ENCODE measurements at regions not wholly inside any gene's neighbourhood (a gene's known extent, or its start where the extent isn't known, plus 50 kb on each side); places are given as distances from the start of the nearest gene placed in this dataset.

GRCh38 chr5:133830911-133831310 lies 137.5 kb downstream of the C5orf15 start:
- intact Hi-C loops (cut with micrococcal nuclease; ENCODE audit: unreplicated experiment), result no loop called here
- no peak for TF ChIP-seq ZNF687 (IDR thresholded peaks at IDR 0.05)
- TF ChIP-seq EGR1 (IDR thresholded peaks at IDR 0.05; ENCODE audit: borderline replicate concordance in 1 of 2, low read depth in 2 of 2, low read length in 2 of 2), result no peak
- TF ChIP-seq ATF3 (IDR thresholded peaks at IDR 0.05; ENCODE audit: borderline replicate concordance, extremely low read depth, low read depth, low read length), result no peak
- TF ChIP-seq ZBTB4 (CRISPR knock-in tag; IDR thresholded peaks at IDR 0.05), result no peak
- TF ChIP-seq DPF2 (IDR thresholded peaks at IDR 0.05), result no peak
- TF ChIP-seq ESRRA (IDR thresholded peaks at IDR 0.05; ENCODE audit: low read length), result no peak
- TF ChIP-seq IRF4 (IDR thresholded peaks at IDR 0.05; ENCODE audit: low read depth, low read length), result no peak
- no peak for TF ChIP-seq EED (IDR thresholded peaks at IDR 0.05; ENCODE audit: low read depth)
- no peak for TF ChIP-seq ELK1 (IDR thresholded peaks at IDR 0.05; ENCODE audit: low read depth, low read length)
- TF ChIP-seq ZZZ3 (IDR thresholded peaks at IDR 0.05; ENCODE audit: control insufficient read depth, insufficient read length, low read depth), result no peak
- TF ChIP-seq ZSCAN29 (IDR thresholded peaks at IDR 0.05), result no peak
- TF ChIP-seq PBX3 (IDR thresholded peaks at IDR 0.05; ENCODE audit: insufficient replicate concordance, low read depth, low read length), result no peak
- no peak for TF ChIP-seq PML (IDR thresholded peaks at IDR 0.05; ENCODE audit: low read length)

More at GRCh38 chr5:133830911-133831310, 137.5 kb downstream of the C5orf15 start:
- ChIA-PET SMC1A (ENCODE audit: uncharacterized antibody, unreplicated experiment) (interaction anchor here (1.1 to 4.9 kb wide), 8 partner anchors 9 to 85 kb away, joined by 3 to 27 read pairs (median 10); no protein-coding TSS in a partner anchor), CTCF (interaction anchor here (1.0 to 2.5 kb wide), 5 partner anchors 9 to 166 kb away, joined by 4 to 12 read pairs (median 6); no protein-coding TSS in a partner anchor), POLR2A (interaction anchor here (0.9 to 1.2 kb wide), 2 partner anchors 8 to 29 kb away, joined by 3 read pairs; no protein-coding TSS in a partner anchor), RAD21 (ENCODE audit: unreplicated experiment) (interaction anchor here (0.8 to 1.7 kb wide), 6 partner anchors 8 to 98 kb away, joined by 3 to 9 read pairs (median 4); no protein-coding TSS in a partner anchor)
- no peaks in the 10 kb centered on the region for H3K27me3 ChIP-seq (replicated peaks in 1 of 2; ENCODE audit: control insufficient read depth in 2 of 2, insufficient read depth in 2 of 2, low read length in 1 of 2)
- in situ Hi-C loops (cut with MboI), result no loop called here
- H2AFZ ChIP-seq (ENCODE audit: control insufficient read depth, low read depth, low read length), result peak overlapping the region; percentile 25; the same call in 1 of the 2 replicates
- no peak overlapping the region for H3K9ac ChIP-seq (ENCODE audit: control insufficient read depth, insufficient read depth, low read length)
- no peak overlapping the region for H3K27ac ChIP-seq (ENCODE audit: control insufficient read depth, insufficient read depth)
- DNase-seq (ENCODE audit: low read depth, low spot score) (no peak), FAIRE-seq (no peak), ATAC-seq (peak; percentile 73)
- H3K4me1 ChIP-seq (ENCODE audit: control insufficient read depth, insufficient read depth, low read length), result peaks cover 10% of the 10 kb centered on the region
- no peaks in the 10 kb centered on the region for H4K20me1 ChIP-seq (ENCODE audit: control insufficient read depth, insufficient read depth)
- no peaks in the 10 kb centered on the region for H3K36me3 ChIP-seq (ENCODE audit: control insufficient read depth in 2 of 2, insufficient read depth in 2 of 2, low read length in 1 of 2)
- WGBS (ENCODE audit: insufficient coverage, insufficient replicate concordance, low lambda C conversion rate, missing lambda C conversion rate), result 42% methylated on average over 3 of the region's 3 CpGs
- H3K79me2 ChIP-seq (ENCODE audit: control insufficient read depth, insufficient read depth, low read length), result no peaks in the 10 kb centered on the region
- no peak overlapping the region for H3K4me3 ChIP-seq
- BruUV-seq (replicated peaks), result no TSS peak
- H3K9me3 ChIP-seq (replicated peaks; ENCODE audit: control insufficient read depth, insufficient read depth, low read length), result no peaks in the 10 kb centered on the region; the same call in 2 of the 3 replicates
- H3K4me2 ChIP-seq (ENCODE audit: control insufficient read depth, insufficient read depth), result no peak overlapping the region
